Hippocampal formation (tissue), 2 donors: ENCODE measurements at regions not wholly inside any gene's neighbourhood (a gene's known extent, or its start where the extent isn't known, plus 50 kb on each side); places are given as distances from the start of the nearest gene placed in this dataset.

Experiments used
- DNase-seq, 2 donors: peaks; one replicate each; lab custom pipeline; 2025; lab: John Stamatoyannopoulos, UW

GRCh38 chr3:35849496-35849895, 210.2 kb downstream of the ARPP21 start:
- DNase-seq, result no peak

DNA sequence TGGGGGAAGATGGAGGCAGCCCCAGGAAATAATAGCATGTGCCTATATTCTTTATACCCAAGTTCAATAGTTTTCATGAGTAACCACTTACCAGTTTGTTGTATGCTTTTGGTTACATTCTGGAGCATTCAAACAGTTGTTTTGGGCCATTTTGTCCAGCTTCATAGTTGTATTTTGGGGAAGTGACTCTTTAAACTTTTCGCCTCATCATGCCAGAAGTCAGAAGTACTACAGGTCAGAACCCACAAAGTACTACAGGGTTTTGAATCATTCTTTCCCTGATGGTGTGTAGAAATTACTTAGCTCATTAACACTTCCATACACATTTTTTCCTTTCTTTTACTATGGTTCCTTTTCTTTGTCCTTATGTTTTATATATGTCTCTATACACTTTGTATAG, 210.6 kb downstream of the ARPP21 start:
- no peak for DNase-seq

DNA sequence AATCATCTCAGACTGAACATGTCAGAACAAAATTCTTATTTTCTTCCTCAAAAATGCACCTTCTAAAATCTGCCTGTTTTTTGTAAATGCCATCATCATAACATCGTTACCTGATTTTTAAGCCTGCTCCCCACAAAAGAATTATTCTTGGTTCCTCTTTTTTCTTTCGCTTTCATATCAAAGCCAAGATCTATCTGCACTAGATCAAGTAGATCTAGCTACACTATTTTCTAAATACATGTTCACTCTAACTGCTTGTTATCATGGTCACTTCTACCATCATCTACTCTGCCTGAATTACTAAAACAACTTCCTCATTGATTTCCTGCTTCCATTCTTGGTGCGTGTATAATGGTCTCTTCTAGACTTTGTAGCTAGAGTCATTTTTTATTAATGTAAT, 217.7 kb downstream of the ARPP21 start:
- DNase-seq, result no peak

DNA sequence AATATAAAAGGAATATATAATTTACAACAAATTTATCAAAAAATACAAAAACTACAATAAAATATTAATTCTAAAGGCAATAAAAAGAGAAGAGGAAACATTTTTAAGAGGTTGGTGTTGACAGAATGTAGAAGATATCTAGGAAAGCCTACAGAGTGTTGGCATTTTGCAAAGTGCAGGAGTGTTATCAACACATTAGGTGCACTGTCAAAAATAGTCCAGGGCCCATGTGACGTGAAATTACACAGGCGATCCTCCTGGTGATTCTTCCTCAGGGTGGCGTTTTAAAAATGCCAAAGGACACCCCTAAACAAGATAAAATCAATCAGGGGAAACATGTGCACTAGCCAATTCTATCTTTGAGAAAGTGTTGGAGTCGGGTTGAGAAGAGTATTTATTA, 222.7 kb downstream of the ARPP21 start:
- no peak for DNase-seq

DNA sequence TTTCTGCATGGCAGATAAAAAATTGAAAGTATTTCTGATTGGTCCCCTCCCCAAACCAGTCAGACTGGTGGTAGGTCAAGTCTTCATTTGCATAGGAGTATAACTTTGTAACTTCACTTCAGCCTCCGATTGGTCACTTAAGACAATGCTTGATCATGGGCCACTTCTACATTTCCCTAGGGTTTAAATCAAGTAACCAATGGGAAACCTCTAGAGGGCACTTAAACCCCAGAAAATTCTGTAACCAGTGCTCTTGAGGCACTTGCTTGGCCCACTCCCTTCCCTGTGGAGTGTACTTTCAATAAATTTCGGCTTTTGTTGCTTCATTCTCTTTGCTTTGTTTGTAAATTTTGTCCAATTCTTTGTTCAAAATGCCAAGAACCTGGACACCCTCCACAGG, 225.5 kb downstream of the ARPP21 start:
- DNase-seq, result no peak

GRCh38 chr3:35867791-35868190, 228.5 kb downstream of the ARPP21 start:
- DNase-seq, result no peak

DNA sequence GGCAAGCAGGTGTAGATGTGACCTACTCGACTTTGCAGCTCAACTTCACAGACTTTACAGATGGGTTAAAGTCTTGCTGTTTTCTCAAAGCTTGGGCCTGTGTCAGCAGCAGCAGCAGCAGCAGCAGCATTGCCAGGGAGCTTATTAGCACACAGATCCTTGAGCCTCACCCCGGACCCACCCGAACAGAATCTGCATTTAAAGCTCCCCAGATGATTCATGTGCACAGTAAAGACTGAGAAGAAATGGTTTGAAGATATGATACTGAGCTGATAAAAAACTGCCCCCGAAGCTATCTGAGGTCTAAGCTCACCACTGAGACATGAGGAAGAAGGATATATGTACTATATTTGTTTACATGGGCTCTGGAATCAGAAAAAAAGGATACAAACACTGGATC, 231.7 kb downstream of the ARPP21 start:
- DNase-seq, result no peak

- DNase-seq, result no peak
Observed at GRCh38 chr3:35883929-35884328, 244.6 kb downstream of the ARPP21 start.

DNA sequence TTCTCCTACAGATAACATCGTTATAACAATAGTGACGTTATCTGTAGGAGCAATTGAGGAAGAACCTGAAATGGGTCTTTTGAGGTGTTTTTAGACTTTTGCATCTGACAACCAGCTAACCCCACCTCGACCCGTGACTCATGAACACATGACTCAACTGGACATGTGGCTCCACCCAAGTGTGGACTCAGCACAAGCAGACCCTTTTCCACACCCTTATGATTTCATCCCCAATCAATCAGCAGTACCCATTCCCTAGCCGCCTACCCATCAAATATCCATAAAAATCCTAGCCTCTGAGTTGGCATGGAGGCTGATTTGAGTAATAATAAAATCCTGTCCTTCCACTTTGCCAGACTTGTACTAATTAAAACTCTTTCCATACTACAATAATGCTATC, 255.4 kb downstream of the ARPP21 start:
- no peak for DNase-seq

DNA sequence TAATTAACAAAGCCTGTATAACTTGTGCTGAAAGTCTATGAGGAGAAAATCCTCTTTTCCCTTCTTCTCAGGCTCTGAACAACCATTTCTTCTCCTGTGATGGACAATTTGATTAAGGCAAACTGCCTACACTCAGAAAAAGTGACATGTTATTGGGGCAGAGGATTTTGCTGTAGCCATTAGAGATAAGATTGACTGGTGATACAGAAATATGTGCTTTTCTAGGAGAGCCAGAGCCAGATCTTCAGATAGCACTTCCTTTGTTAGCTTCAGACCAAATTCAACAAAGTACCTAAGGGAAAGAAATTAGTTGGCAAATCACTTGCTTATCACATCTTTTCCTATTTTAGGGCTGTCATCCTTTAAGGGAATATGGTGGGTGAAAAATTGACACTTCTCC, 259.9 kb downstream of the ARPP21 start:
- DNase-seq, result no peak

DNA sequence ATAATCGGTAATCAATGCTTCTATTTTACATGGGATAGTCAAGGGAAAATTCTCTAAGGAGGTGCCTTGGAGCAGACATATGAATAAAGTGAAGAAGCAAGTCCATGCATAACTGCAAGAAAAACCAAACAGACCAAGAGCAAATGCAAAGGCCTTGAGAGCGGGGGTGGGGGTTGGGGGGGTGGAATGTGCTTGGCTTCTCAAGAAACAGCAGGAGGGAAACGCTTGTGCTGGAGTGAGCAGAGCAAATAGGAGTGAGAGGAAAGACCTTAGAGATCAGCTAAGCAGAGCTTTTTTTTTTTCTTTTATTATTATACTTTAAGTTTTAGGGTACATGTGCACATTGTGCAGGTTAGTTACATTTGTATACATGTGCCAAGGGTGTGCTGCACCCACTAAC, 260.8 kb downstream of the ARPP21 start:
- DNase-seq, result no peak

GRCh38 chr3:35908366-35909232, 269.3 kb downstream of the ARPP21 start:
- DNase-seq, result peak; percentile 73 to 74

DNA sequence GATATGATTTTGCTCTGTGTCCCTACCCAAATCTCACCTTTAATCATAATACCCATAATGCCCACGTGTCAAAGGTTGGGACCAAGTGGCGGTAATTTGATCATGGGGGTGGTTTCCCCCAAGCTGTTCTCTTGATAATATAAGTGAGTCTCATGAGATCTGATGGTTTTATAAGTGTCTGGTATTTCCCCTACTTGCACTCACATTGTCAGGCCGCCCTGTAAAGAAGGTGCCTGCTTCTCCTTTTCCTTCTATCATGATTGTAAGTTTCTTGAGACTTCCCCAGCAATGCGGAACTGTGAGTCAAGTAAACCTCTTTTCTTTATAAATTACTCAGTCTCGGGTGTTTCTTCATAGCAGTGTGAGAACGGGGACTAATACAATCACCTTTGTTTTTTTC, 279.8 kb downstream of the ARPP21 start:
- DNase-seq, result no peak

GRCh38 chr3:35921718-35922117, 282.4 kb downstream of the ARPP21 start:
- no peak for DNase-seq

DNA sequence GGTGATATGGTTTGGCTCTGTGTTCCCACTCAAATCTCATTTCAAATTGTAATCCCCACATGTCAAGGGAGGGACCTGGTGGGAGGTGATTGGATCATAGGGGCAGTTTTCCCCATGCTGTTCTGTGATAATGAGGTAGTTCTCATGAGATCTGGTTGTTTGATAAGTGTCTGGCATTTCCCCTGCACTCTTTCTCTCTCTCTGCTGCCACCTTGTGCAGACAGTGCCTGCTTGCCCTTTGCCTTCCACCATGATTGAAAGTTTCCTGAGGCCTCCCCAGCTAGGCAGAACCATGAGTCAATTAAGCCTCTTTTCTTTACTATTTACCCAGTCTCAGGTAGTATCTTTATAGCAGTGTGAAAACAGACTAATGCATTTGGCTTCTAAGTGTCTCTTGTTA, 284.7 kb downstream of the ARPP21 start:
- DNase-seq, result peak in 1 of 2 donors; percentile 2

DNA sequence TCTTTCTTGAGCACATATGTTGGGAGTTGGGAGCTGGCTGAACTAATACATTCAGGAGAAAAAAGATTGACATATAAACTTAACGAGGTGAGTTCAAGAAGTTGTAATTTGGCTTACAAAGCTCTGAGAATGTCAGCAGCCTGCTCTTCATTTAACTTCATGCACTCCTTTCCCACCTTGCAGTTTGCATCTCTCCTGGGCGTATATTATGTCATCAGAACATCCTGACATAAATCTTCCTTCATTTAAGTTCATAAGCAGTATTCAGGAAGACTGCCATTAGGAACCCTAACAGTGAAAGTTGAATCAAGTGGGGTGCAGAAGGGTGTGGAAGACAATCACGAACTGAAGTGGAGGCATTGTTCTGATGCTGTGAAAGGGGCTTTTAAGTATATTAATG, 288.1 kb downstream of the ARPP21 start:
- DNase-seq, result no peak

- DNase-seq, result no peak
Observed at GRCh38 chr3:35929158-35929557, 289.8 kb downstream of the ARPP21 start.

DNA sequence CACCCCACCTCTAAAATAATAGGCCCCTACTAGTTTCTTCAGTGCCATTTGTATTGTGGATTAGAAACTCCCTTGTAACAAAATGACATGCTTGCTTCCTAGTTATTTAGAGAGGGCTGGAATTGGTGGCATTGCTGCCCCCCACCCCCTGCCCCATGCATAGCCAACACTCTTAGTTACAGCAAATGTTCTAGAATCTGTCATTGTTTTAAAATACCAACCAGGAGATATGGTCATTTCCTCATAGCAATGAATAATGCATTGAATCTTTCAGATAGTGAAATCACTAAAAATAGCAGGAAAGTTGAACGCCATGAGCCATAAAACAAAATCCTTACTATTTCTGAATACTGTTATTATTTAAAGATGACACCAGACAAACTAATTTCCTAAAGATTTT, 292.5 kb downstream of the ARPP21 start:
- no peak for DNase-seq

- peak; percentile 9 to 78 for DNase-seq
Observed at GRCh38 chr3:35932995-35933394, 293.7 kb downstream of the ARPP21 start.

- no peak for DNase-seq
Observed at GRCh38 chr3:35936571-35936970, 297.2 kb downstream of the ARPP21 start.

DNA sequence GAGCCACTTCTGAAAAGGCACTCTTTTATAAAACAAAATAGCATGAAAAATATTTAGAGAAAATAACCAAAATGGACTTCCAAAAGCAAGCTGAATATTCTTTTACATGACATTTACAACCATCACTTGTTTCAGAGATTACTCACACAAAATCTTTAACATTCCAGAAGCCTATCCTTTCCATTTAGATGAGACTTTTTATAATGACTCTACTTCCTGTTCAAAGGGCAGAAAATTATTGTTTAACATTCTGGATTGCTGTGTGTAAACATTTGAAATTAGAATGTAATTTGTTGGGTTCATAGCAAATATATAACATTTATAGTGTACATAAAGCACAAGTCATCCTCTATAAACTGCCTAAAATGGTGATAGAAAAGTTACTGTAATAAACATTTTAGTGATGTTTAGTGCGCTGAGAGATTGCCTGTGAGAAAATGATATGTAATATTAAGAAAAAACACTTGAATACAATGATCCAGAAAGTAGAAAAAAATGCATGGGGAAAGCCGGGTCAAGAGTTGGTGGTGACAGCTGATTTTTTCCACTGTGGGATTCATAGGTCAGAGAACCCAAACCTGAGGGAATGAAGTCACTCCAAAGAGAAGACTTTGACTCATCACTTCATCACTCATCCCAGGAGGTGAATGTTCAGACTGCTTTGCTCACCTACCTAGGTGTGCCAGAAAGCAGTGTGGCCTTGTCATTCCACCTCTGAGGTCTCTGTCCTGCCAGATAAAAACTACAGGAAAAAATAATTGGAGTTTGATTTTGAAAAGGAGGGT, 305.8 kb downstream of the ARPP21 start:
- DNase-seq, result no peak

DNA sequence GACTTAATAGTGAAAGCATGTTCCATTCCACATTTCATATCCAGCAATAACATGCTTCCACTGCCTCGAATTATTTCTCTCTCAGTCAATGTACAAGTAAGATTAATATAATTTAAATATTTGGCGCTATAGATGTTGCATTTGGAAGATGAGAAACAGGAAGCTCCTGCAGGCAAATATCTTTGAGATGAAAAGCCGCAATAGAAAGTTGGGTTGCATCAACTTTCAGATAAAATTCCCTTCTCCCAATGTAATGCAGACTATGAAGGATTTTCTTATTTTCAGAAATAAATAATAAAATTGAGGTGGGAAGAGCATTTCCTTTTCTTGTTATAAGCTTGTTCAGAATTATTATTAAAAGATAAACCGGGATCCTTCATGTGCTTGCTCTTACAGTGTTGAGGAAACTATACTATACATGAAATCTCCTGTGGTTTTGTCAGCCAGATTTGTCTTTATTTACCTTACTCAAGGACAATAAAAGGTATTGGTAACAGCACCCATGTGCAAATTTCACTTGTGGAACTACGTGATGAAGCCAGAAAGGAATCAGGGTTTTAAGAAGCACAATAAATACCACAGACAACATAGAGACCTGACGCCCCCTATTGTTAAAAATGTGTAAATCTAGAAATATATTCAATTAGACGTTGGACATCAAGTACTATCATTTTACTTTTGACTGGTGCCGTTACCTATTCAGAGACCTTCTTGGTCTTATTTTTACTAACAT, 307.0 kb downstream of the ARPP21 start:
- DNase-seq, result peak in 1 of 2 donors; percentile 62
